Skin epidermis (tissue), 12 donors: ENCODE measurements at regions not wholly inside any gene's neighbourhood (a gene's known extent, or its start where the extent isn't known, plus 50 kb on each side); places are given as distances from the start of the nearest gene placed in this dataset.
"Not testable (repeated sequence)": the region's sequence is repeated elsewhere in the genome, so short reads cannot be mapped to it uniquely, and the experiment has no call there.

Experiments used
- H3K27ac ChIP-seq, 21 experiments: fragments of 200-600 bp; sonication (generic) in 11 of 21; one replicate each; pipeline ENCODE4 v1.5.0; 2020; ENCODE audit warnings: mild to moderate bottlenecking in 3 of 21, inconsistent platforms in 2 of 21, moderate library complexity in 2 of 21
- H3K4me3 ChIP-seq, 7 experiments: fragments of 200-600 bp; sonication (generic) in 2 of 7; one replicate each; pipeline ENCODE4 v1.5.0; 2020; ENCODE audit warnings: inconsistent platforms in 2 of 7, mild to moderate bottlenecking in 2 of 7, moderate library complexity in 1 of 7

DNA sequence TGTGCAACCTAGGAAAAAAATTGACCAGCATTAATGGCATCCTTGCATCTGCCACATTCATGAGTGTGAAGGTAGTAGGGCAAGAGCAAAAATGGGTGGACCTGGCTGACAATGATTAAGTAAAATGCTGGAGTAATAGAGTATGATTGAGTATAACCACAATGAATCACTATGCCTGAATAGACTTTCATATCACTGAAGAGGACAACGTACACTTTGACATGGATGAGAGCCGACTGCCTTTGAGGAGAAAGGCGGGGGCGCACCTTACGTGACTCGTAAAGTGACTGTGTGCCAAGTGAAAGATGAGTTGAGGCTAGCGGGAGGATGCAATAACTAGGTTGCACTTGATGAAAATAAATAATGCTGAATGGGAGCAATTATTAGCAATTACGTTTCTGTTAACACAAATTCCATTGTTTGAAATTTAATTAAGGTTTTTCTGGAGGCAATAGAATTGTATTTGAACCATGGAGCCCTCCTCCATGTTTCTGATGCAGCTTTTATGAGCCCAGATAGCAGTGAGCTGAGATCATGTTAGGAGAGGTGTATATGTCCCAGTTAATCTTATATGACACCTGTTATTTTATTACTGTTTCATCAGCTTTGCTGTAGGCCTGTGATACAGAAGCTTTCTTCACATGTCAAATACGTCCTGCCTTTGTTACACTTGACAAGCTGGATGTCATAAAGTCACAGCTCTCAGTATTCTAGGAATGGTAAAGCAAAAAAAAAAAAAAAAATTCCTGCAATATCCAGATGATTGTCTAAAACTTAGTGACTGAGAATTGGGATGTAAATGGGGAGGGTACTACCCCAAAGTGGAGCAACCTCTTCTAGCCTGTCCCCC, 596.5 kb downstream of the NXPH1 start:
- no peak overlapping the region for H3K4me3 ChIP-seq
- H3K27ac ChIP-seq = no peak overlapping the region

DNA sequence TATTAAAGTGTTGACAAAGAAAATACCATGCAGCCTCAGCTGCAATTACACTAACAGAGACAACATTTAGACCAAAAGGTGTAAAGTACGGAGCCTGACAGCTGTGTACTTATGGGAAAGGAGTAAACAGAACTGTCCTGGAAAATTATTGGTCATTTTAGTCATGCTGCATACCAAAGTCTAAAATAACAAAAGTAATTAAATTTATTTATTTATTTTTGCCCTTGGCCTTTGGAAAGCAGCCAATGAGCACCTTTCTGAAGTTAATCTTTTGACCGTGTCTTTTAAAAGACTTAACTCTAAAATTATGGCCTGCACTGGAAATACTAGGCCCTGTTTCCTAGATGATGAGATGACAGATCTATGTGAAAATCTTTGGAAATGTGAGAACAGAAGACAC, 597.6 kb downstream of the NXPH1 start:
- Histone ChIP-seq H3K27ac (no peak overlapping the region), H3K4me3 (no peak overlapping the region)

DNA sequence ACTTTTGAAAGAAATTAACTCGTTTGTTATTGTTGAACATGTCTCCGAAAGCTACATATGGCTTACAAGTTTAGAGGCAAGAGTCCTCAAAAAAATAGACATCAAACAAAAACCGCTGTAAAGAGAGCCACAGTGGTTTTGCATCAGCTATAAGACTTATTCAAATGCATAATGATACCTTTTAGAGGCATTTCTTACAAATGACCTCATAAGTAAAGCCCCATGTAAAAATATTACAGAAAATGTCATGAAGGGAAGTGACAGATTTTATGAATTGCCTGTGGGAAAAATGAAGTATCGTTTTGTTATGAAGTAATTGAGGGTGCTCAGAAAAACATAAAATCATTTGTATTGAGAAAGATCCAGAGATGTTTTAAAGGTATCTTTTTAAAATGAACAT, 598.0 kb downstream of the NXPH1 start:
- no peak overlapping the region for H3K4me3 ChIP-seq
- H3K27ac ChIP-seq = no peak overlapping the region

DNA sequence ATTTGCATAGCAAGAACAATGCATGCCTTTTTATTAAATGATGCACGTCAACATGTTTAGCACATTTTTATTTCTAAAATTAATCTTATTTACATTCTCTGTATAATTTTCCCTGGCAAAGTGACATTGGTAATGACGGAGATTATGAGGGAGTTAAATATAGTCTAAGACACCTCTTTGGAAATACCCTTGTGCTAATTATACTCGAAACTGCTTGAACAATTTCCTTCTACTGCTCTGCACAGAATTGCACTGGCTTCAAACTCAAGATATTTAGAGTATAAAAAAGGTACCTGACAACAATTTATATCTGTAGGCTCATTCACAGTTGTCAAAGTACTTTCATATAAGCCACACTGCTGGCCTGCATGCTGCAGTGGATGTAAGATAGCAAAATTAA, 602.7 kb downstream of the NXPH1 start:
- Histone ChIP-seq H3K27ac (no peak overlapping the region), H3K4me3 (no peak overlapping the region)

DNA sequence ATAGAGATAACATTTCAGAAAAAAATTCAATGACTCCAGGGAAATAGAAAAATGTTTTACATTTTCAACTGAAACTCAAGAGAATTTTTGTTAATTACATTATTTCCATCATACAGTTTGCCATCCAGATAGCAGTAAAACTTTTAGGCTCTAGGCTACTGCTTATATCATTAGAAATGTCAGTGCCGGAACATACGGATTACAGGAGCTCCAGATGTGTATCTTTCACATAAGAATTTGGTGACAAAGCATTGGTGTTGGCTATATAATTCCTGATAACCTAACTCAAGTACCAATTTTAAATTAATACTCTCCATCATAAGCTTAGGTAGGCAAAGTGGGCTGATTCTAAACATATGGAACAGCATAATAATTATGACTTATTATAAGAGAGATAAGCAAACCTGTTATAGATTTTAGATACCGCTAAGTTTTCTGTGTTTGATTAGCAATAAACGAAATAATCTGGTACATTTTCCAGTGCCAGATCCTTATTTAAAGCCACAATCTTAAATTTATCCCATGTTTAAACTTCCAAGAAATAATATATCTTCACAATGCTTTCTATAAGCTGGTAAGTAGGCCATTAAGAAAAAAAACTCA, 637.9 kb downstream of the NXPH1 start:
- H3K27ac ChIP-seq = no peak overlapping the region

DNA sequence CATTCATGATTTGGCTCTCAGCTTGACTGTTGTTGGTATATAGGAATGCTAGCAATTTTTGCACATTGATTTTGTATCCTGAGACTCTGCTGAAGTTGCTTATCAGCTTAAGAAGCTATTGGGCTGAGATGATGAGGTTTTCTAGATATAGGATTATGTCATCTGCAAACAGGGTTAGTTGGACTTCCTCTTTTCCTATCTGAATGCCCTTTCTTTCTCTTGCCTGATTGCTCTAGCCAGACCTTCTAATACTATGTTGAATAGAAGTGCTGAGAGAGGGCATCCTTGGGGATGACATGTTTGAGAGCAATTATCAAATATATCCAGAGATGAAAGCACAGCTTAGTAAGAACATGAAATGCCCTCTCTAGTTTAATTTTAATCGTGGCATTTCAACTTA, 642.4 kb downstream of the NXPH1 start:
- not testable (repeated sequence) for H3K4me3 ChIP-seq, H3K27ac ChIP-seq

More for the DNA sequence above, 637.9 kb downstream of the NXPH1 start:
- H3K4me3 ChIP-seq = no peak overlapping the region

DNA sequence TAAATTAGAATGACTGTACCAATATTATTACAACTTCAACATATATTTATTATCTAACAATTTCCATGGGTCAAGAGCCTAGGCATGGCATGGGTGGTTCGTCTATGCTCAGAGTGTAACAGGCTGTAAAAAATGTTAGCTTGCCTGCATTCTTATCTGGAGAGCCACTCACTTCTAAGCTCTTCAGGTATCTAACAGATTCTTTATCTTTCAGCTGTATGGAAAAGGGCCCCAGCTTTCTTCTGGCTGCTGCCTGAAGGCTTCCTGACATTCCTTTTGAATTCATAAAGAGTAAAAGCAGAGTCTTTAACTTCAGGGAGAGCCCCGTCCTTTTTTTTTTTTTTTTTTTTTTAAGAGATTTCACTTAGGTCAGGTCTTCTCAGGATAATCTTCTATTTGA, 648.8 kb downstream of the NXPH1 start:
- Histone ChIP-seq H3K27ac (no peak overlapping the region), H3K4me3 (no peak overlapping the region)

DNA sequence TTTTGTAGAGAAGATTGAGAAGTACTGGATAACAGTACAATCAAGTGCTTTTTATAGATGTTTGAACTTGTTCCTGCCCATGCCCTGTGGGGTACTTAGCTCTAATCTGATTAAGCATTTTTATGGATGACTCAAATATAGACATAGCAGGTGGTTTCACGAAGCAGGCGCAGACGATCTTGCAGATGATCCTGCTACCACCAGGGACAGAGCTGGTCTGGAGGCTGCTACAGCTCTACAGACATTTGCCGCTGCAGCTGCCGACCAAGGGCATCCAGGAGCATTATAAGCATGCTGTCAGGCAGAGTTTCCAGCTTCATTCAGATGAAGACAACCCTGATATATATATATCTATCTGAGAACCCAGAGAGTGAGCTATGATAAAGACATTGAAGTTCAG, 650.4 kb downstream of the NXPH1 start:
- Histone ChIP-seq H3K4me3 (no peak overlapping the region), H3K27ac (no peak overlapping the region)

DNA sequence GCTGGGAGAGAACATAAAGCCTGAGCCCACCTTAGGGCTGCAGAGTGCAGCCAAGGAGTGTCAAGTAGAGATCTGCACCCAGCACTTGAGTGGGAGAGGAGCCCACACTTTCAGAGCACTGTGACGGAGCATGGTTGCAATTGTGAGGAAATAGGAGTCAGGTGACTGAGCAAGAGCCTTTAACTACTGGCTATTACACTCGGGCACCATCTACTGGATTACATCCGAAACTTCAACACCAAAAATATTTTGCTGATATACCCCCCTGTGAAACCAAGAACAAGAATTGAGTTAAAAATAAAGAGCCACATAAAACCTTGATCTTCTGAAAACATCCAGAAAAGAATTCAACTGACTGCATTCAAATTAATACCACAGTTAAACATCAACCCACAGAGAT, 657.9 kb downstream of the NXPH1 start:
- Histone ChIP-seq H3K27ac (no peak overlapping the region), H3K4me3 (no peak overlapping the region)

DNA sequence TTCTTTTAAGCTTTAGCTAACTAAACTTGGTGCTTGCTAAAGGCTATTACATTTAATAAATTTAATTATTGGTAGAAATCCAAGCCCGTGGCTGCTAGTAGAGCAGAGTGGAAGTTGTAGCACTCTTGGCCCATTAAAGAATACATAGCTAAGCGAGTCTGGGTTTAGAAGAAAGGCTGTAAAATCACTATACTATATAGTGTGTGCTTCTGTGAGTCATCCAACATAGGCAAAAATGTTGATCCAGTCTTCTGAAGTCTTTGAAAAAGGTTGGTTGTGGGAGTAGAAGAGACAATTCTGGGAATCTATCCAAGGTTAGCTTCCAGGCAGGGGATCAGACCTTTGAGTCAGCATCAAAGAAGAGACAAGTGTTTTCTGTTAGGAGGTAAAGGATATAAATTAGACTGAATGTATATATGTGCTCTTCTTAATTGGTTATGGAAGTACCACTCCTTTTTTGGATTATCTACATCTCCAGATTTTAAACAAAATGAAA, 664.2 kb downstream of the NXPH1 start:
- H3K27ac ChIP-seq = no peak overlapping the region
- no peak overlapping the region for H3K4me3 ChIP-seq

DNA sequence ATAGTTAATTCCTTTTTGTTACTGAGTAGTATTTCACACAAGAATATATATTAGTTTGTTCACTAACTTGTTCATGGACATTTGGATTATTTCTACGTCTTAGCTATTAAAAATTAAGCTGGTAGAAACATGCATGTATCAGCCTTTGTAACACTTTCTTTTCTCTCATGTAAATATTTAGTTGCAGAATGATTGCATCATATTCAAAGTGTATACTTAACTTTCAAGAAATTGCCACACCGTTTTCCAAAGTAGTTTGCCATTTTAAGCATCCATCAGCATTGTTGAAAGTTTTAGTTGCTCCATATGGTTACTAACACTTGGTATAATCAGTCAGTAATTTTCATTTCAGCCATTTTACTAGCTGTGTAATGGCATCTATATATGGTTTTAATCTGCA, 666.9 kb downstream of the NXPH1 start:
- Histone ChIP-seq H3K27ac (no peak overlapping the region), H3K4me3 (no peak overlapping the region)

DNA sequence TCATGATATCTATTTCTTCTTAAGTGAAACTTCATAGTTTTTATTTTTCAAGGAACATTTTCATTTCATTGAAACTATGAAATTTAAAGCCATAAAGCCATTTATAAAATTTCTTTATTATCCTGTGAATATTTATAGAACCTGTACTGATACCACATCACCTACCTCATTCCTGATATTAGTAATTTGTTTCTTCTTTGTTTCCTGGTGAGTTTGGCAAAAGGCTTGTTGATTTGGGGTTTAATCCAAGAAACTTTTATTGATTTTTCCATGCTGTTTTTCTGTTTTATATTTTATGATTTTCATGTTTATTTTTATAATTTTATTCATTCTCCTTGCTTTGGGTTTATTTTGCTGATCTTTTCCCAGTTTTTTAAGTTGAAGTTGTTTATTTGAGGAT, 669.4 kb downstream of the NXPH1 start:
- Histone ChIP-seq H3K4me3 (no peak overlapping the region), H3K27ac (no peak overlapping the region)

DNA sequence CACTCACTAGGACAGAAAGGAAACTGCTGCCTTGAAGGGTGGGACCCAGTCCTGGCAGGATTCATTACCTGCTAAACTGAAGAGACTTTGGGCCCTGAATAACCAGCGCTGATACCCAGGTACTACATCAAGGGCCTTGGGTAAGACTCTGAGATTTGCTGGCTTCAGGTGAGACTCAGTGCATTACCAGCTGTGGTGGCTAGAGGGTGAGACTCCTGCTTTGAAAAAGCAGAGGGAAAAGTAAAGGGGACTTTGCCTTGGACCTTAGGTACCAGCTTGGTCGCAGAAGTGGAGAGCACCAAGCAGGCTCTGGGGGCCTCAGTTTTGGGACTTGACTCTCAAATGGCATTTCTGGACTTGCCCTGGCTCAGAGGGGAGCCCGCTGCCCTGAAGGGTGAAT, 673.3 kb downstream of the NXPH1 start:
- Histone ChIP-seq H3K27ac (no peak overlapping the region), H3K4me3 (no peak overlapping the region)

DNA sequence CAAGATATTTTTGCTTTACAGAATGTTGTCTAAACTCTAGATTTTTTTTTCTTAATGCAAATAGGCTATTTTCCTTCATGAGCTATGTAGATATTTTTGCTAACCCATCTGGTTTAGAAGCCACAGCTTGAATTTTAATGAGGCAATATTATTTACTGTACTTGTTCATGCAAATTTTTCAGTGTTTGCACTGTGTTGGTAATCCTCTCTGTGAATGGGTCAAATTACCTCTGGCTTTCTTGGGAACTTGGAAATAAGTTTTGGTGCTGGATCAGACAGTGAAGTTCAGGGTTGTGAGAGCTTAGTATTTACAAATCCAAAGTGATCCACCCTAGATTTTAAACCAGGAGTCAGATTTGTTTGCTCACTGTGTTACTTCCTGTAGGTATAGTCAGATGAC, 686.9 kb downstream of the NXPH1 start:
- no peak overlapping the region for H3K27ac ChIP-seq
- no peak overlapping the region for H3K4me3 ChIP-seq

DNA sequence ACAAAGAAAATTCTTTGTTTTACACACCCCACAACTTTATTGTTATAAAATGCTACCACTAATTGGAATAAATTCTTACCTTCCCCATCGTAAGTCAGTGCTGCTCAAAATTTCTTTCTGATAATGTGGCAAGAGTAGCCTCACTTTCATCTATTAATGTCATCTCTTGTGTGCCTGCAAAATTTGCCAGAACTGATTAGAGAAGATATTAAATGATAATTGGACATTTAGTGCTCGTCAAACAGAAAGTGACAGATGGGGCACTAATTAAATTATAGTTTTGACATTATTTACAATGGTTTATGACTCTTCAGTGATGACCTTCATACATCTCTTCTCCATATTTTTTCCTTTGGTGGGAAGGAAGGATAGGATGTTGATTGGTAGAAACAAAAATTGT, 690.9 kb downstream of the NXPH1 start:
- Histone ChIP-seq H3K4me3 (no peak overlapping the region), H3K27ac (no peak overlapping the region)

DNA sequence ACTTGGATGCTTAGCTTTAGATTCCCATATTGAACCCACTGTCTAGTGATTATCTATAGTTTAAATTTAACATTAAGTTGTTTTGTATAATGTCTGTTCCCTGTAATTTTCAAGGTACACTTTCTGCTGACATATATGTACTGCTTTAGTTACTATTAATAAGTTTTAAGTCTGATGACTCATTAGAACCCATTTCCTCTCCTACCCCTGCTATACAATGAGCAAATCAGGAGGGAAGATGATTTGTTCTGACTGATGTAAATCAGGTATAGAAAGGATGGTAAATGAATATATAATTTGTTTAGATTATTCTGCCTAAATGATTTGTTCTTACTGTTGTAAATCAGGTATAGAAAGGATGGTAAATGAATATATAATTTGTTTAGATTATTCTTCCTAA, 691.8 kb downstream of the NXPH1 start:
- no peak overlapping the region for H3K27ac ChIP-seq
- no peak overlapping the region for H3K4me3 ChIP-seq

DNA sequence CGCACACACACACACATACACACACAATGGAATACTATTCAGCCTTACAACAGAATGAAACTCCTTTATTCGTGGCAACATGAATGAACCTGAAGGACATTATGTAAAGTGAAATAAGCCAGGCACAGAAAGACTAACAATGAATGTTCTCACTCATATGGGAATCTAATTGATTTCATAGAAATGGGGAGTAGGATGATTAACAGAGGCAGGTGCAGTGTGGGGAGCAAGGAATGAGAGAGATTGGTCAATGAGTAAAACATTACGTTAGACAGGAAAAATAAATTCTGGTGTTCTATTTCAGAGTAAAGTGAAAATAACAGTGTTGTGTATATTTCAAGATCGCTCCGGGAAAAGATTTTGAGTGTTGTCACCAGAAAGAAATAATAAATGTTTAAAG, 694.5 kb downstream of the NXPH1 start:
- Histone ChIP-seq H3K27ac (no peak overlapping the region), H3K4me3 (no peak overlapping the region)

DNA sequence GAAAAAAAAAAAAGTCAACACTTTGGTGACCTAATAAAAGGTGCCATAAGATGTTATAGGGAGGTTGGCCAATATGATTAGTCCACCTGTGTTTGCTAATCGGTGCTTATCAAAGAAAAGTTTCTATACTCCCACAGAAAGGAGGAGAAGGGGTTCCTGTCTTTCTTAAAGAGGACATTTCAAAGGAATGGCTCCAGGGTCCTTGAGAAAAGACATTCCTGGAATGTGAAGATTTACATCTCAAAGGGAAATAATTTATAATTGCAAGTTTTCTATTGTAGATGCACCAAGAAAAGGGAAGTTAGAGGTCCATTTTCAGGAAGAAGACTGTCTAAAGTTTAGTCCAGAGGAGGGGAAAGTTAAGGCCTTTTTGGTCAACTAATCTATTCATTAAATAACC, 715.3 kb downstream of the NXPH1 start:
- H3K27ac ChIP-seq = no peak overlapping the region
- H3K4me3 ChIP-seq = no peak overlapping the region

DNA sequence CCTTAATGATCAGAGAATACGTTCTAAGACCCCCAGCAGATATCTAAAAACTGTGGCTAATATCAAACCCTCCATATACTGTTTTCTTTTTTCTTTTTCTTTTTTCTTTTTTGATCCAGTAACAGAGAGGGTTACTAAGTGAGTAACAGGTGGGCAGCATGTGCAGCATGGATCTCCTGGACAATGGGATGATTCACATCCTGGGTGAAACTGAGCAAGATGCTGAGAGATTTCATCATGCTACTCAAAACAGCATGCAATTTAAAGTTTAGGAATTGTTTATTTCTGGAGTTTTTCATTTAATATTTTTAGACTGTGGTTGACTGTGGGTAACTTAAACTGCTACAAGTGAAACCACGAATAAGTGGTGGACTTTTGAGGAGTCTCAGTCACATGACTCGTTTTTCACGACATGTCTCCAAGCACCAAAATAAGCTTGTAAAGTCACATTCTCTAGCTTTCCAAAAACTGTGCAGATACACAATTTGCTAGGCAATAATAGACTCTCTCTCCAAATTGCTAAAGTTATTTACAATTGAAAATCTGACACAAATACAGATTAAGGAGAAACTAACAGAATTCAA, 716.2 kb downstream of the NXPH1 start:
- no peak overlapping the region for H3K27ac ChIP-seq
- no peak overlapping the region for H3K4me3 ChIP-seq

DNA sequence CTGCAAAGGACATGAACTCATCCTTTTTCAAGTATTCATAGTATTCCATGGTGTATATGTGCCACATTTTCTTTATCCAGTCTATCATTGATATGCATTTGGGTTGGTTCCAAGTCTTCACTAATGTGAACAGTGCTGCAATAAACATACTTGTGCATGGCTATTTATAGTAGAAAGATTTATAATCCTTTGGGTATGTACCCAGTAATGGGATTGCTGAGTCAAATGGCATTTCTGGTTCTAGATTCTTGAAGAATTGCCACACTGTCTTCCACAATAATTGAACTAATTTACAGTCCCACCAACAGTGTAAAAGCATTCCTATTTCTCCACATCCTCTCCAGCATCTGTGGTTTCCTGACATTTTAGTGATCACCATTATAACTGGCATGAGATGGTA, 730.3 kb downstream of the NXPH1 start:
- not testable (repeated sequence) for H3K27ac ChIP-seq, H3K4me3 ChIP-seq

DNA sequence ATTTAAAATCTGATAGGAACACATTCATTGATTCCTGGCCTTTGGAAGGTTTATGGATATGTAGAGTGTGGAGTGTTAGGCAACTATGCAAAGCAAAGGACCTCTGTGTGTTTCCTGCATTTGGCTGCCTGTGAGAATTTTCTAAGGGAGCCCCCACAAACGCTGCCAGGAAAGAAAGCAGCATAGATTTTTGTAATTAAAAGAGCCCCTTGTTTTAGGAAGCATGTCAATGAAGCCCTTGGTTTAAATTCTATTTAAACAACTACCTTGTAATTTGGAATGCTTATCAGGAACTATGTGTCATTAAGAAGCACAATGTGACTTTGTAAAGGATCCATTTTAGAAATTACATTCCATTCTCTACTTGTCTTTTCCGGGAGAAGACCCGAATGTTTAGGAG, 742.5 kb downstream of the NXPH1 start:
- Histone ChIP-seq H3K4me3 (no peak overlapping the region), H3K27ac (no peak overlapping the region)
